ENCODE measurements at regions not wholly inside any gene's neighbourhood (a gene's known extent, or its start where the extent isn't known, plus 50 kb on each side); places are given as distances from the start of the nearest gene placed in this dataset.

DNA sequence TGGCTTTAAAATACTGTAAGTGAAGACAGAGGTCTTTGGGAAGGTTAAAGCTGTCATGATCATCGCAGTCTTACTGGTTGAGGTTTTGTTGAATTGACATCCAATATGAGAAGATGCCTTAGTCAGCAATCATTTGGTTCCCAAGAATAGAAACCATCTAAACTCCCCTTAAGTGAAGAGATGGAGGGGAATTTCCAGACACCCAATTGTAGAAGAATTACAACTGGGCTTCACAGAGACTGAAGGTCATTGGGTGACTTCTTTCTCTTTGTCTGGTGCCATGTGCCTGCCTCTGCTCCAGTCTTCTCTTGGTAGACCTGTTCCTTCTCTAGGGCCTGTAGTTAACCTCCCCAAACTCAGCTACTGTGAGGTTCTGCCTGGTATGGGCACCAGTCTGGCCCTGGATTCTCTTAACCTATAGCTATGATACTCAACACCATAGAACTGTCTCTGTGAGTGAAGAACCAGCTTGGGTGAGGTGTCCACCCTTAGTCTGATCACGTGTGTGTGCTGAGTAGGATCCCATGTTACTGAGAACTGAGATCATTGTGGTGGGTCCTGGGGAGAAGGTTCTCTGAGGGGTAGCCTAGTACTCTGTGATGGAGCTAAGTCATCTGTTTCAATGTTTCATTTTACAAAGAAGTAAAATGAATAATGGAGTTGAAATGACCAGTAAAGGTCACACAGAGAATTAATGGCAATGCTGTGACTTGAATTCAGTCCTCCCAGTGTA is 182.5 kb downstream of the CSNK2A3 start:
- Histone ChIP-seq H3K4me1 (ENCODE audit: insufficient read depth, poor library complexity, severe bottlenecking) (peaks cover 3% of the 10 kb centered on the region), H3K27me3 (ENCODE audit: insufficient read depth, poor library complexity, severe bottlenecking) (no peaks in the 10 kb centered on the region), H3K4me3 (ENCODE audit: severe bottlenecking) (no peak overlapping the region), H3K9me3 (ENCODE audit: severe bottlenecking) (no peaks in the 10 kb centered on the region), H3K27ac (ENCODE audit: poor library complexity, severe bottlenecking) (no peak overlapping the region), H3K36me3 (ENCODE audit: low read depth) (no peaks in the 10 kb centered on the region)
- no peak for ATAC-seq (ENCODE audit: low read depth)
- TF ChIP-seq, protein P1, sequence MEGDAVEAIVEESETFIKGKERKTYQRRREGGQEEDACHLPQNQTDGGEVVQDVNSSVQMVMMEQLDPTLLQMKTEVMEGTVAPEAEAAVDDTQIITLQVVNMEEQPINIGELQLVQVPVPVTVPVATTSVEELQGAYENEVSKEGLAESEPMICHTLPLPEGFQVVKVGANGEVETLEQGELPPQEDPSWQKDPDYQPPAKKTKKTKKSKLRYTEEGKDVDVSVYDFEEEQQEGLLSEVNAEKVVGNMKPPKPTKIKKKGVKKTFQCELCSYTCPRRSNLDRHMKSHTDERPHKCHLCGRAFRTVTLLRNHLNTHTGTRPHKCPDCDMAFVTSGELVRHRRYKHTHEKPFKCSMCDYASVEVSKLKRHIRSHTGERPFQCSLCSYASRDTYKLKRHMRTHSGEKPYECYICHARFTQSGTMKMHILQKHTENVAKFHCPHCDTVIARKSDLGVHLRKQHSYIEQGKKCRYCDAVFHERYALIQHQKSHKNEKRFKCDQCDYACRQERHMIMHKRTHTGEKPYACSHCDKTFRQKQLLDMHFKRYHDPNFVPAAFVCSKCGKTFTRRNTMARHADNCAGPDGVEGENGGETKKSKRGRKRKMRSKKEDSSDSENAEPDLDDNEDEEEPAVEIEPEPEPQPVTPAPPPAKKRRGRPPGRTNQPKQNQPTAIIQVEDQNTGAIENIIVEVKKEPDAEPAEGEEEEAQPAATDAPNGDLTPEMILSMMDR (IDR thresholded peaks at IDR 0.05; ENCODE audit: poor library complexity, severe bottlenecking) = no peak
- no peak for DNase-seq (ENCODE audit: low spot score)

DNA sequence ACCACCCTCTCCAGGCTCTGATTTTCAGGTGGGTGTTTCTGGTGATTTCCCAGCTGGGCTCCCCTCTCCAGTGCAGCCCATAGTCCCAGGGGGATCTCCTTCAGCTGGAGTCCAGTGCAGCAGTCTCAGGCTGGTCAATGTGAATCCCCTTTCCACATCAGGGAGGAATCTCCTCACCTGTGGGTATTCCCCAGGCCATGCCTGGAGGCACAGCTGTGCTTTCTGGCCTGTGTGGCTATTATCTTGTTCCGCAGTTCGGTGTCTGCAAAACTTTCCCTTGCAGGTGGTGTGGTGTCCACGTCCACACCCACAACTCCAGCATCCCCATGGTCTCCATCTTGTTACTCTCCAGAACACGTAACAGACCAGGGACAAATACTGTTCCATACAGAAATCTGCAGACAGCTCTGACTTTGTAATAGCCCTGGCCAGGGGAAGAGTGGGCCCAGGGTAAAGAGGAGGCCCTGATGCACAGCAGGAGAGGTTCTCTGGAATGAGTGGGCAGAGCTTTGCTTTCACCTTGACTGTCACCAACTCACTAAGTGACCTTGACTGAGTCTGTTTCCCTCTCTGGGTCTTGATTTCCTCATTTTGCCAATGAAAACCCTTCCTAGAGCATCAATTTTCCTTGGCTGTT is 183.2 kb downstream of the CSNK2A3 start:
- DNase-seq (ENCODE audit: low spot score) = no peak
- peaks cover 3% of the 10 kb centered on the region for H3K4me1 ChIP-seq (ENCODE audit: insufficient read depth, poor library complexity, severe bottlenecking)
- no peak for ATAC-seq (ENCODE audit: low read depth)
- H3K27me3 ChIP-seq (ENCODE audit: insufficient read depth, poor library complexity, severe bottlenecking) = no peaks in the 10 kb centered on the region
- H3K9me3 ChIP-seq (ENCODE audit: severe bottlenecking) = no peaks in the 10 kb centered on the region
- no peak overlapping the region for H3K27ac ChIP-seq (ENCODE audit: poor library complexity, severe bottlenecking)
- TF ChIP-seq, protein P1 (IDR thresholded peaks at IDR 0.05; ENCODE audit: poor library complexity, severe bottlenecking) = no peak
- no peak overlapping the region for H3K4me3 ChIP-seq (ENCODE audit: severe bottlenecking)
- H3K36me3 ChIP-seq (ENCODE audit: low read depth) = no peaks in the 10 kb centered on the region

DNA sequence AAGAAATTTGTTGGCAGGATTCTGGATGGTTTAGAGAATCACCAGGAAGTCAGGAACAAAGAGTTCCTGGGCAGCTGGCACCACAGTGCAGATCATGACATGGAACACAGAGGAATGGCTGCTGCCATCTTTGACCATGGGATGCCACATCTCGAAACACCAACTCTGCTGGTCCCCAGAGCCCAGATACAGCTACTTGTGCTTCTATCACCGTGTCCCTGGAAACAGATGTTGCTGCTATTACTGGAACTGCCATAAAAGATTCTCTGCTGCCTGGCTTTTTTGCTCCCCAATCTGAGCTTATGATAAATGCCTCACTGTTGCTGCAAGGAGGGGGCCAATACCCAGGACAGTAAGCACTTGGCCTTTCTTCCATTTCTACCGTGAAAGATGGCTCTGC is 185.2 kb downstream of the CSNK2A3 start:
- TF ChIP-seq, protein P1 (IDR thresholded peaks at IDR 0.05; ENCODE audit: poor library complexity, severe bottlenecking) = no peak
- ATAC-seq (ENCODE audit: low read depth) (no peak), DNase-seq (ENCODE audit: low spot score) (no peak)
- H3K4me1 ChIP-seq (ENCODE audit: insufficient read depth, poor library complexity, severe bottlenecking) = no peaks in the 10 kb centered on the region
- peaks cover 3% of the 10 kb centered on the region for H3K27me3 ChIP-seq (ENCODE audit: insufficient read depth, poor library complexity, severe bottlenecking)
- no peak overlapping the region for H3K4me3 ChIP-seq (ENCODE audit: severe bottlenecking)
- no peak overlapping the region for H3K27ac ChIP-seq (ENCODE audit: poor library complexity, severe bottlenecking)
- no peaks in the 10 kb centered on the region for H3K9me3 ChIP-seq (ENCODE audit: severe bottlenecking)
- no peaks in the 10 kb centered on the region for H3K36me3 ChIP-seq (ENCODE audit: low read depth)

DNA sequence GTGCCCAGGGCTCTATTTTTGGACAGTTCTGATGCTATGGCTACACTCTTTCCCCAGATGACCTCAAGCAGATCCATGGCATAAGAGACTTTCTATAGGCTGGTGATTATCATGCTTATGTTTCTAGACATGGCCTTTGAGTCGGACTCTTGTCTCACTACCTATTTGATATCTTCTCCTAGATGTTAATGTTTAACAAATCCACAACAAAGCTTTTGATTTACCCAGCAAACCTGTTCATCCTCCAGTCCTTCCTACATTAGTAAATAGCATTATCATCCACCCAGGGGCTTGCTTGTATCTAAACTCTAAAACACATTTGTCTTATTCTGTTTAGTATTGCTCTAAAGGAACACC is 188.7 kb downstream of the CSNK2A3 start:
- DNase-seq (ENCODE audit: low spot score) (no peak), ATAC-seq (ENCODE audit: low read depth) (no peak)
- Histone ChIP-seq H3K27me3 (ENCODE audit: insufficient read depth, poor library complexity, severe bottlenecking) (peaks cover 3% of the 10 kb centered on the region), H3K36me3 (ENCODE audit: low read depth) (no peaks in the 10 kb centered on the region), H3K4me3 (ENCODE audit: severe bottlenecking) (no peak overlapping the region), H3K4me1 (ENCODE audit: insufficient read depth, poor library complexity, severe bottlenecking) (no peaks in the 10 kb centered on the region), H3K27ac (ENCODE audit: poor library complexity, severe bottlenecking) (no peak overlapping the region), H3K9me3 (ENCODE audit: severe bottlenecking) (no peaks in the 10 kb centered on the region)
- TF ChIP-seq, protein P1 (IDR thresholded peaks at IDR 0.05; ENCODE audit: poor library complexity, severe bottlenecking) = no peak
